Right hindlimb (tissue), 1 donor: ENCODE measurements at regions not wholly inside any gene's neighbourhood (a gene's known extent, or its start where the extent isn't known, plus 50 kb on each side); places are given as distances from the start of the nearest gene placed in this dataset.

ENCODE experiments used
- DNase-seq: peaks from one replicate; pipeline ENCODE4 v3.0.0-alpha.2; 2018

DNA sequence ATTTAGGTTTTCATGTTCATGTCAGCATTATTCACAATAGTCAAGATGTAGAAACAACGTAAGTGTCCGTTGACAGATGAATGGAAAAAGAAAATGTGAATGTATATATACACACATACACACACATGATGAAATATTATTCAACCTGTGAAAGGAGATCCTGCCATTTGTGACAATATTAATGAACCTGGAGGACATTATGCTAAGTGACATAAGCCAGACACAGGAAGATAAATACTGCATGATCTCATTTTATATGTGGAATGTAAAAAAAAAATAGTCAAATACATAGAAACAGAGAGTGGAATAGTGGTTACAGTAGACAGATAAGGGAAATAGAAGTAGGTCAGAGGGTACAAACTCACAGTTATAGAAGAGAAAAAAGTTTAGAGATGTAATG is 651.1 kb upstream of the MKI67 start:
- no peak for DNase-seq

DNA sequence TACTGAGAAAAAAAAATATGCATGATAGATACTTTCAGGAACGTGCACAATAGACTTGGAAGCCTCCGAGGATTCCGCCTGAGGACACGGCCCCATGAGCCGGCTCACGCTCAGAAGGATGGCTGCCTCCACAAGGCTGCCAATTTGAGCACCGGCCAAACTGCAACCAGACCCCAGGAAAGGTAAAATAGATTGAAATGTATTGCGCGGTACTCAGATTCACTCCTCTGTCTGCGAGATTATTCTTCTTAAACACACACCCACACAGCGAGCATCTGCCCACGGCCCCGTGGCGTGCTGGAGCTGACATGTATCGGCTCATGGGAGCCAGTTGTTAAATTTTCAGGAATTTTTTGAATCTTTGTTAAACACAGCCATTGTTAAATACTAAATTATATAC is 653.2 kb upstream of the MKI67 start:
- DNase-seq: peak; percentile 42

DNA sequence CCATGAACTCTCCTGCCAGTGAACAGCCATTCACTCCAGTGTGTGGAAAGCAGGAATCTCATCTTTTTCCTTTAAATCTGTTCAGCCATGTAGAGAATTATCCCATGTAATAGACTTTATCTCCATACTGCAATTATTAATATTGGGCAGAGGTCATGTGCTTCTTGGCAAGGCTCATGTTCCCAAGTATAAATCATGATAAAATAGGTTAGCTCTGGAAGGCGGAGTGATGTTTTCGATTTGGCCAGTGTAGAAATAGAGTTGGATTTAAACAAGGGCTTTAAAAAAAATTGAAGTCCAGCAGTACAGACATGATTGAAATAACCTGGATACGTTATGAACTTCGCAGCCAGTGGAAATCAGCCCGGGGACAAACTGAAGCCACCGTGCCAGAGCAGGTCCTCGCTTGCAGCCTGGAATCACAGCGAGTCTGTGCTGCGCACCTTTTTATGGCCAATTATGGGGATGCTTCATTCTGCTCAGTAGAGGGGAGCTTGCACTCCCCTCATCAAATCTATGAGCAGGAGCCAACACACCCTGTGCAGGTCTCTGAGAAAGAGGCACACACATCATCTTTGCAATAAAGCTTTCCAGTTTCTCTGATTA is 654.0 kb upstream of the MKI67 start:
- DNase-seq: peak; percentile 53

DNA sequence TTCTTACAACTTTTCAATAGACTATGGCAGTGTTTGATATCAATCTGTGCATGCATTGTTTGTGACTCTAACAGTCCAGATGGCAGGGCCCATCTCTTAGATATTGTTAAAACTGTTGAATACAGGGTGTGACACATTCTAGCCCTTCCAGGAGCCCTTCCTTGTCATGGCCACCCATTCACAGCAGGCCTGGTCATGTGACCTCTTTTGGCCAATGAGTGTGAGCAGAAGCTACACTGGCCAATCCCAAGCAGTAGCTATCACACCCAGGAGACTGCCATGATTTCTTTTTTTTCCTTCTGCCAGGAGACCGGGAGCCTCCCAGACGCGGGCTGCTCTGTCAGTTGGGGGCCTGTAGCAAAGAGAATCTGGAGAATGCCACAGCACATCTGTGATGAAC is 655.4 kb upstream of the MKI67 start:
- no peak for DNase-seq

DNA sequence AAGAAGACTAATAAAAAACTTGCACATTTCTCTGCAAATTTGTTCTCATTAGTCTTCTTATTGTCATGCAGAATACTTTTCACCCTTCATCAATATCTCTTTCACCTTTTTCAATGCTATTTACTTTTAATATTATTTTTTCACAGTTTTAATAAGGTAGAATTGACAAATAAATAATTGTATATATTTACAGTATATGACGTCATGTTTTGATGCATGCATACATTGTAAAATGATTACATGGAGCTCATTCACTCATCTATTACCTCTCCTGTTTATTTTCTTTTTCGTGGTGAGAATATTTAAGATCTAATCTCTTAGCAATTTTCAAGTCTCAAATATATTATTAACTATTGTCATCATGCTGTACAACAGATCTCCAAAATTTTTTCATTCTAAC is 658.2 kb upstream of the MKI67 start:
- DNase-seq: no peak

DNA sequence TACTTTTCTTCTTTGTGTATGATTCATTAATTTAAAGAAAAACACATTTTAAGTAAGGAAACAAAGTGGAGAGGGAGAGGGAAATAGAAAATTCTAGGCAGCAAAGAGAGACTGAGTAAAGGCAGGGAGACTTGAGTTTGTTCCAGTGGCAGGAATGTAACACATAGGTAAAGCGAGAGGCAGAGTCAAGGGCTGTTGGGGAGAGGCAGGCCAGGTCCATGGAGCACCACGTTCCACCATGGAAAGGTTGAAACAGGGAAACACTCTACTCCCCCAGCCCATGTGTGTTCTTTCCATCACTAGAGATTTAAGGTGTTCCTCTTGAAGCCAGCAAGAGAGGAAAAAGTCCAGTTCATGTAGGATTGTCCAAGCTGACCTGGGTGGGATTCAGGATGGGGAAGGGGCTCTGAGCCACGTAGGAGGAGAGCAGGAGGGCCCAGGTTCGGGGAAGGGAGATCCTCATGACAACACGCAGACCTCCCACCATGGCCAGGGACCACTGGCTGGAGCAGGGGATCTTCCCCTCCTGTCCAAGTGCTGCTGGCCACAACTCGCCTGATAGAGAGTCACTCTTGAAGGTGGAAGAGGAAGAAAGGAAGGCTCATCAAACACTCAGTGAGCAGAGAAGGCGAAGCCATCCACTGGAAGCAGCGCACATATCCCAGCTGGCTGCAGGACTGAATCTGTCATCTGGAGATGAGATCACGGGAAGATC is 666.4 kb upstream of the MKI67 start:
- DNase-seq: no peak

DNA sequence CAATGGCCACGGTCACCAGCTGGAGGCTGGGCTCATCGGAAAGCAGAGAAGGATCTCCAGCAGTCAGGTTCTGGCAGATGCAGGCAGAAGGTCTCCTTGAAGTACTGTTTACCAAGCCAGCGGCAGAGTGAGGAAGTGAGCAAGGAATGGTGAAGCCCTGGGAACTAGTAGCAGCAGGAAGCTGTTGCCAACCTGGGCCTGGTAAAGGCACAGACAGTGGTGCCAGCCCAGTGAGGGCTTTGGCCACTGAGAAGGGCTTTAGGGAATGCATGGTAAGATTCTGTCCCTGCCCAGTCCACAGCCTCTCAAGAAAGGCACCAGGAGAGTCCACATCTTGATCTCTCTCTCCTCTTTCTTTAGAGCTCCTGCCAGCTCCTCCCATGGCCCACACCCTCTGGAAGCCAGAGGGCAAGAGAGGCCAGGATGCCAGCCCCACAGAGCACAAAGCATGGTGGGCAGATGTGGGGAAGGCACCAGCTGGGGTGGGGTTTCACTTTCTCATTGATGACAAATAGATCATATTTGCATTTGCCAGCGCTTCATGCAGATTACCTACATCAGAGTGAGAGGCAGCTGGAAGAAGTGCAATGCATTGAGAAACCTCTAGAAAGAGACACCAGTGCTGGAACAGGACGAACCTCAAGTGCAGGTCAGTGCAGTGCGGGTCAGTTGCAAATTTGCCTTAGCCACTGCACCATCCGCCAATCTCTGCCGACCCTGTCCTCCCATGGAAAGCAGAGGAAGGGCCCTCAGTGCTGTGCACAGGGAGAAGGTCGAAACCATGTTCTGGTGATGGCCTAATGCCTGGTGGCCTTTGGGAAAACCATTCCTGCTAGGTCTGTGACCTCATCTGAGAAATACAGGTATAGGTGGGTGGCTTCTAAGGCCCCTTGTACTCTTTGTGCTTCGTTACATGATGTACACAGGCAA is 667.8 kb upstream of the MKI67 start:
- DNase-seq: no peak

DNA sequence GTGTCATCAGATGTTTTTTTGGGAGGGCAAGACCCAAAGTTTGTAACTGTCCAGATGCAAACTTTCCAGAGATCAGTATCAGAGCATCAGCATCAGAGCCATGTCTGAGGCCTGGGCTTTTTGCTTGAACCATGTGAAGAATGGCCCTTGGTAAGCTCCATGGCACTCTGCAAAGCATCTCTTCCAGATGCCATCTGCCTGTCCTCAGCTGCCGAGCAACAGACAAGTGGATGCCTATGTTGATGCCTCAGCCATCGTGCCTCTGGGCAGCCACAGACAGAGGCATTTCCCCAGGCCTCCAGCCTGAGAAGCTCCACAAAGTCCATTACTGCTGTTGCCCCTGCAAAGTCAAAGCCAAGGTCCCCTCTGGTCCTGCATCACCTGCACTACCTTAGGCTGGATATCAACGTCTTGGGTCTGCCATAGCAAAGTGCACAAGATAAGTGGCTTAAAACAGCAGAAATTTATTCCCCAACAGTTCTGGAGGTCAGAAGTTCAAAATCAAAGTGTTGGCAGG is 670.2 kb upstream of the MKI67 start:
- no peak for DNase-seq

DNA sequence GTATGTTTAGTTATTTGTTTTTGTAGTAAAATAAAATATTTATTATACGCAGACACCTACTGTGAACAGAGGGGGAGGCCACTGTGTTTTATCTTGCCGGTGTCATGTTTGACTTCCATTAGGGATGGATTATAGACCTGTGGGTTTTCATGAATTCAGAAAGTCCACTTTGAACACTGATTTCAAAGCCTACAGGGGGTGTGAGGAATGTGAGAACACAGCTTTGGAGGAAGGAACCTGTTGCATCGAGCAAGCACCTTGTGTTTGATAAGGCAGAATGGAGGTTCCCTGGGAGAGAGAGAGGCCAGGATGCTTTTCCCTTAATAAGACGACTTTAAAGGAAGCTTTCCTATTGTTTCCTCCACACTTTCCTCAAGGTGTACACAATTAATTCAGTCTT is 665.0 kb upstream of the MGMT start:
- DNase-seq: no peak

DNA sequence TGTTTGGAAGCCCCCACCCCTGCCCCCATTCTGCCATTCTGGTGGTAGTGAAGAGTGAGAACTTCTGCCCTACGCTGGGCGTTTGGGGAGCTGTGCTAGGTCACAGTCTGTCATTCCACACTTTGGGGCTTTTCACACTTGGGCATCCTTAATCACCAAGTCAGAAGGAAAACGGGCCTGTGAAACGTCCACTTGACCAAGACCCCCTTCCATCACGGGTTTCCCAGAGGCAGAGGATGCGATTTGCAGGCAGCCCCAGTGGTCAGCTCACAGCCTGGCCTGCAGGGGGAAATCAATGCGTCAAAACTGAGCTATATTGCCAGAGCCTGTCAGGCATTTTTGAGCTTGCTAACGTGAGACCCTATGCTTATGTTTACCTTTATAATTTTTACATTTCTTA is 663.3 kb upstream of the MGMT start:
- no peak for DNase-seq

DNA sequence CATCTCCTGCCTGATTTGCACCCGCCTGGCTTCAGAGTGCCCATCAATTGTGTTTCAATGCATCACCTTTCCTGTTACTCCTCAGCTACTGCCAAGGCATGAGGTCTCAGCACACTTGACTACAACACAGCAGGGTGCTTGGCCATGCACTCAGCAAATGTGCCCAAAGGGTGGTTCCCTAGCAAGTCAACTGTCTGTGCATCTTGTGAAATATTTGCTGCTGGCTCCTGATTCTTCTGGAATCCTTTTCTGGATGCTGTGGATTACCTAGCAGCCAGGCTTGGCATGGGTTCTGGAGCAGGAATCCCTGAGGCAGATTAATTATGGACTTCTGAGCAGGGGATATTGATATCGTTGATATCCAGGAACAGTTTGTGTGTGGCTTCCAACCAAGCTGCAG is 662.6 kb upstream of the MGMT start:
- no peak for DNase-seq

DNA sequence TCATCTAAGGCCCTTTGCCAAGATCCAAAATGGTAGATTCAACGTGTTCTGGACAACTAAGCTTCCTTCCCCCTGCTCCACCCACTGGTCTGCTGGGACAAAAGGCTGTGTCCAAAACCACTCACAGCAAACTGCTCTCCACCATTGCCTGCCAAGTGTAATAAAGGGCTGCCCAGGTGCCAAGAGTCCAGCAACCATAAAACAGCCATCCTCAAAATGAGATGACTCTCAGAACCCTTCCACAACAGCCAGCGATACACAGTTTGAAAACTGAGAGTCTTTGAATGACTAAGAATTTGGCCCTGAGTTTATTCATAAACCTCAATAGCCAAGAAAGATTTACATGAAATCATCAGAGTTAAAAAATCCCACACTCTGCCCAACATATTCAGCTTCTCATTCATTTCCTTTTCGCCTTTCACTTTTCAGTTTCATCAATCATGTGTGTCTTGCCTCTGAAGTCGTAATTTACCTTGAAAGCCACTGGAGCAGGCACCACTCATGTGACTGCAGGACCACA is 658.1 kb upstream of the MGMT start:
- peak; percentile 81 for DNase-seq

DNA sequence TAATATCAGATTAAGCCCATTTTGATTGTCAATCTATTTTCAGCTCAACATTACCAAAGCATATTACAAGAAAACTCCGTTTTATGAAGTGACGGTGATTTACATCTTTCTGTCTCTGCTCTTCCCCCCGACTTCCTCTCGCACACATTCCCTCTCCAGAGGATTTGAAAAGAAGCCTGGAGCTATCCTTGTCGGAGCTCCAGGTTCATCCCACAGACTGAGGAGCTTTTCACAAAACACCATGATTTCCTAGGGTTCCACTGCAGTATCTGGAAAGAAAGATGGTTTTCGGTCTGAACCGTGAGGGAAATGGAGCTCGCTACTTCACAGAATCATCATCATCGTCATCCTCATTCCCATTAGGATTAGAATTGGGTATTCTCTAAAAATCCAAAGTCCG is 655.5 kb upstream of the MGMT start:
- no peak for DNase-seq

DNA sequence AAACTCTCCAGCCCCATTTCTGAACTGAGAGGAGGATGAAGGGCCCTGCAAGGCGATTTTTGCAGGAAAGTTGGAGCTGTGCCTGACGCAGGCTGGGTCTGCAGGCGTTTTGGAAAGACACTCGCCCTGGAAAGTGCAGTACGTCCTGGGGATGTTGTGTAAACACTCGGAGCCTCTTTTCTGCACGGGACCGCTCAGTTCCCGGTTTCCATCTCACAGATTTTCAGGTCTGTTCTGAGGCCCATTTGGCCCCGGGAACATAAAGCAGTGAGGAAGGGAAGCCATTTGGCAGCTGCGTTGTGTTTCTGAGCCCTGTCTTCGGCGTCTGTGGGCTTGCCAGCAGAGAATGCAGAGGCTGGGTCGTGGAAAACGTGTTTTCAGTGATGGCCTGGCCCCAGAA is 655.0 kb upstream of the MGMT start:
- peak; percentile 86 for DNase-seq

DNA sequence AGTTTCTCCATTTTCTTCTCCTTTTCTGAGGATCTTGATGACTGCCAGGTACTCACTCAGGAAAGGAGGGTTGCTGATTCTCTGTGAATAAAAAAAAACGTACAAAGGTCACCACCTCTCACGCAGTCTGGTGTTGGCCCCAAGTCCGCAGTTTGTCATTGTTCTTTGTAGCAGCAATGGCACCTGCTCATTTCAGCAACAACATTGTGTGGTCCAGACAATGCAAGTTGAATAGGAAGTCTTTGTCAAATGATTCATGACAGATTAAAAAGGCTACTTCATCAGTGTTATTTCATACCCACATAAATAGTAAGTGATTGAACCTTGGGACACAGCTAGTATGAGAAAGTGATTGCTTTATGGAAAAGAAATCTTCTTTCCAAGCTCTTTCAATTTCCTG is 653.5 kb upstream of the MGMT start:
- no peak for DNase-seq

DNA sequence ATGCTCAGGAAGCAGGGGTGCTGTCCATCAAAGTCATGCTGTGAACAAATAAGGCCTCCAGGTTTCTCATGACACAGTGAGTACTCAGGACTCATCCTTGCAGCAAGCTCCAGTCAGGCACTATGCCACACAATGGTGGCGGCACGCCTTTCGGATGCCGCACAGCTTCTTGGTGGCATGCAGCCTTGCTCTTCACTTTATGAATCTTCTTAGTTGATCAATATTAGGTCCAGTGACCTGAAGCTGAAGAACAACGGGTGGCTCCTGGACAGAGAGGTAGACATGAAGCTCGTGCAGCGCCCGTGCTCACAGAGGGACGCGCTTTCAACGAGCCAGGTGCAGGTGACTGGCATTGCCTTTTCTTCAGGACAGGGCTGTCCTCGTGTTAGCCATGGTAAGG is 653.0 kb upstream of the MGMT start:
- DNase-seq: no peak

DNA sequence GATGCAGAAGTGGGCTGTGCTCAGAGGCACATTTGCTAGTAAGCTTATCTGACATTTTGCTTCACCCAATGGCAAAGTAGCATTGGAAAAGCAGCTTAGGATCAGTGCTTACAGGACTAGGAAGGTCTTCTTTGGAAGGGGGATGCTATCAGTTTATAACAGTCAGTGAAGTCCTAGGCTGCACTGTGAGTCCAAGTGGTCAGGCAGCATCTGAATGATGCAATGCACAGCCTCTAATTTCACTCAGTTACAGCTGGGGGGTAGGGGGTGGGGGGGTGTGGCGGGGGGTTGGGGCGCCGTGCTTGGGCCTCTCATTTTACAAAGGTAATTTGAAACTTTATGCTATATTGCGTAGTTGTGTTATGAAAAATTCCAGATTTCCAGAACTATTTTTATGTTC is 652.3 kb upstream of the MGMT start:
- DNase-seq: no peak

DNA sequence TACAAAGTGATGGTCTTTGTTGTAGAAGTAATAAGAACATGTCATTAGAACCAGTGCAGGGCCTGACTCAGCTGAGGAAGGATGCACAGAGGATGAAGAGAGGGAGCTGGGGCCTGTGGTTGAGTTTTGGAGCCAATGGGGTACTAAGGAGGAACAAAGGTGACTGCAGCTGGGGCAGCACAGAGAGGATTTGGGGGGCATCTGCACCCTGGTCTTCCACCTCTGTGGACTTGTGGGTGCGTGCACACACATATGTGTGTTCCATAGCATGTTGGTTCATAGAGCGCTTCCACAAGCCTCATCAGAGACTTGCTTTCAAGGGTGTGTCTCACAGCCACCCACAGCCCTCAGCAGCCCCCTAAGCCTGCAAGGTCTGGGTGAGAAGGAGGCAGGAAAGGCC is 650.3 kb upstream of the MGMT start:
- no peak for DNase-seq

DNA sequence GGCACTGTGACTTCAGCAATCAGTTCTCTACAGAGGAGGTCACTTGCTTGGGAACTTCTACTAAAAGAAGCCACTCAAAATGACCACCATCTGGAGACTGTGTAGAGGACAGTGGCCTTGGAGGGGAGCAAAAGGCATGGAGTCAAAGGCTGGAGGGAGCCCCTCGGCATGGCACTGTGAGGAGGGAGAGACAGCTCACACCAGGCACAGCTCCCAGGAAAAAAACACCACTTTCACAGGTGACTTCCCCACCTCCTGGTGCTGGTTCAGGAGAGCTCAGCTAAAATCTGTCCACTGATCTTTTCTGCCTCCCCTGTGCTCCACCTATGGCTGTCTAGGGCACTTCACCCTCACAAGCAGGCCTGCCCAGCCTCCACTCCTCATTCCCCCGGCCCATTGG is 649.4 kb upstream of the MGMT start:
- no peak for DNase-seq

DNA sequence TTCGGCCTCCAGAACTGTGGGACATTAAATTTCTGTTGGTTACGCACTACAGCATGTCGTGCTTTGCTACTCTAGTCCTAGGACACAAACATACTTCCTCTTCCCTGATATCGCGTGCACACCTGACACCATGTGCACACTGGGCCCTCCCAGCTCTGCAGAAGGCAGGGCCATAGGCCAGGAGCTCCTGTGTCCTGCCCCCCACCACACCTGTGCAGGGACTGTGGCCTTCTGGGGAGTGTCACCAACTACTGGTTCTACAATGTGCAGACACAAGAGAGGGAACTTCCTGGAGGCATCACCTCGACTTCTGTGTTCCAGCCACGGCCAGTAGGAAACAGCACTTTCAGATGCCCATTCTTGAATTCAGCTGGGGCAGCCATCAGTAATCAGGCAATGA is 646.4 kb upstream of the MGMT start:
- DNase-seq: no peak

DNA sequence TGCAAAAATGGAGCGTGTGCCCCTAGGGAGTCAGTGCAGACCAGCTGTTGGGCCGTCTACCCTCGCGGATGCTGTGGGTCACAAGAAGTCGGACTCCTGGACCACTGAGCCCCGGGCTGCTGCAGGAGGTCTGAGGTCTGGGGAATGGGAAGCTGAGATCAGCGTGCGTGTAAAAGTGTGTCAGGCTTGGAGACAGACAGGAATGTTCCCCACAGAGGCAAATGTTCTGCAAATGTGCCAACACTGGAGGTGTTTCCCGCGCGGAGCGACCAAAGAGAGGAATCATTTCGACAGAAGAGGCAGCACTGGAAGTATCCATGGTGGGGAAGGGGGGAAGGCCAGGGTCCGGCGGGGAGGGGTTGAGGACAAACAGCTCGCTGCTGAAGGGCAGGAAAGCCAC is 643.8 kb upstream of the MGMT start:
- DNase-seq: no peak

DNA sequence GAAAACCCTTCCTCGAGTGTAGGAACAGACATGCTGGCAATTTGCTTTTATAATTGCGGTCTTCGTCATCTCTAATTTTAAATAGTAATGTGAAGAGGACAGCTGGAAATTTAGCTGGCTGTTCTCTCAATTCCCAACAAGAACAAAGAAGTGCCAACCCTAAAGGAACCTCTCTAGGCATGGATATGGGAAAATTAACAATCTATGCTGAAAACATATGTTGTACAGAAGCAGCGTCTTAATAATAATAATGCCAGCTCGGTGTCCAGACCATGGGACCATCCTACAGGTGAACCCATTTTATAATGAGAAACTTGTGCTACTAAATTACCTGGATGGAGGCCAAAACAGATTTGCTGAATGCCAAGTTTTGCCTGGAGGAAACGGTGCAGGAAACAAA is 641.4 kb upstream of the MGMT start:
- DNase-seq: no peak

DNA sequence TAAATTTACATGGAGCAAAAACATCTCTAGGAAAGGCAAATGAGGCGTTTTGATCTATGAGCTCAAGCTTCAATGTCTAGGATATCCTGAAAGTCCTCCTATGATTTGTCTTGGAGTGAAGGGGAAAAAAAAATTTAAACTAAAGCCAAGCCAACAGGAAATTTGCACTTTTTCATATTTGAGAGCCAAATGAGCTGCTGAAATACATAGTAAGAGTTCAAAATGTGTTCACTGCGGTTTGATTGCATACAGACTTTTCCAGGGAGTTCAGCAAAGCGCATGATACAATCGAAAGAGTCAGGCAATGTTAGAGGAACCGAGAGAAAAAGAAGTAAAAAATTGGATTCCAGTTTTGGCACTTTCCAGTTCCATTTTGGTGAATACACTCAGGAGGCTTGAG is 633.4 kb upstream of the MGMT start:
- DNase-seq: no peak

DNA sequence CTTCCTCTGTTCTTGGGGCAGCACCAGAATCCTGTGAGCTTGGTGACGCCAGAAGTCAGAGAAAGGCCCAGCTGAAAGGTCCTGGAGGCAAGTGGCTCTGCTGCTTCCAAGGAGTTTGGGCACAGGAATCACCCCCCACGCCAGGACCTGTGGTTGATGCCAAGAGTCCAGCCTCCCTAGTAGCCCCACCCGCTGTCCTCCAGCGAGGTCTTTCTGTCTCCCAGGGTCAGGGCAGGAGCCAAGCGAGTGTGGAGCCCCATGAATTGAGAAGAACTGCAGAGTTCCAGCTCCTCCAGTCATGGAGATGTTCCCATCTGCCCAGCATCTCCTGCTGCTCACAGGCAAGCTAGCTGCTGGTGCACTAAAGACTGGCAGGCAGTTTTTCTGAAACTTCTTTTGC is 631.7 kb upstream of the MGMT start:
- no peak for DNase-seq
